Esophagus muscularis mucosa (tissue), 4 donors: ENCODE measurements at regions not wholly inside any gene's neighbourhood (a gene's known extent, or its start where the extent isn't known, plus 50 kb on each side); places are given as distances from the start of the nearest gene placed in this dataset.

ENCODE experiments used
- DNase-seq: peaks from one replicate; pipeline ENCODE4 v3.0.0-alpha.2; 2017; ENCODE audit errors: extremely low spot score
- H3K27ac ChIP-seq, 4 donors: fragments of 200-600 bp; sonication (generic); replicated peaks in 1 of 4; 1 replicate in 3 of 4; 2 replicates in 1 of 4; pipeline ENCODE4 v1.5.1; 2016 to 2019; ENCODE audit warnings: mild to moderate bottlenecking in 1 of 4
- H3K27me3 ChIP-seq, 4 donors: fragments of 200-600 bp; sonication (generic); one replicate each; pipeline versions ENCODE4 v1.5.1 to v1.6.0; 2016 to 2019
- H3K36me3 ChIP-seq, 4 donors: fragments of 200-600 bp; sonication (generic); one replicate each; pipeline ENCODE4 v1.5.1; 2016 to 2019
- H3K4me1 ChIP-seq, 4 donors: fragments of 200-600 bp; sonication (generic); one replicate each; pipeline ENCODE4 v1.5.1; 2016 to 2019
- H3K4me3 ChIP-seq, 4 donors: fragments of 200-600 bp; sonication (generic); 1 replicate in 2 of 4; 2 replicates in 2 of 4; pipeline ENCODE4 v1.5.1; 2016 to 2019; ENCODE audit warnings: mild to moderate bottlenecking in 4 of 4, moderate library complexity in 1 of 4
- H3K9me3 ChIP-seq, 4 donors: fragments of 200-600 bp; sonication (generic); 1 replicate in 3 of 4; 2 replicates in 1 of 4; pipeline ENCODE4 v1.5.1; 2016 to 2019
- EP300 ChIP-seq: sonication (generic); formaldehyde crosslinking; IDR thresholded peaks from one replicate; pipeline ENCODE4 v1.6.1; 2017; ENCODE audit warnings: antibody characterized with exemption
- POLR2A ChIP-seq: fragments of 450-650 bp; IDR thresholded peaks from one replicate; pipeline ENCODE4 v1.6.1; 2017; ENCODE audit warnings: antibody characterized with exemption, moderate library complexity, mild to moderate bottlenecking, low read depth
- POLR2AphosphoS5 ChIP-seq, 2 donors: sonication (generic); formaldehyde crosslinking; IDR thresholded peaks; one replicate each; pipeline ENCODE4 v1.6.1; 2017; ENCODE audit warnings: antibody characterized with exemption in 2 of 2
- WGBS: methylation state at CpG from one replicate; pipeline ENCODE4 v1.1.5; 2018; 5-methylcytosine and 5-hydroxymethylcytosine counted together
- intact Hi-C: fragments of 100-400 bp; cut with DNase I; formaldehyde crosslinking; loops from one replicate; pipeline ENCODE4 v1.15.1; 2023
- TF ChIP-seq, protein P1 (sequence below), 3 experiments: fragments of 200-600 bp in 2 of 3; fragments of 450-650 bp in 1 of 3; sonication (generic) in 2 of 3; IDR thresholded peaks; one replicate each; pipeline ENCODE4 v1.5.1; 2017 to 2019; ENCODE audit warnings: antibody characterized with exemption in 3 of 3, mild to moderate bottlenecking in 2 of 3, moderate library complexity in 1 of 3

GRCh38 chr3:161977063-161977462 is 480.5 kb downstream of the OTOL1 start:
- Histone ChIP-seq H3K27ac (no peak overlapping the region), H3K27me3 (no peaks in the 10 kb centered on the region), H3K36me3 (no peaks in the 10 kb centered on the region), H3K4me3 (no peak overlapping the region), H3K4me1 (no peaks in the 10 kb centered on the region), H3K9me3 (no peaks in the 10 kb centered on the region)
- TF ChIP-seq, protein P1, sequence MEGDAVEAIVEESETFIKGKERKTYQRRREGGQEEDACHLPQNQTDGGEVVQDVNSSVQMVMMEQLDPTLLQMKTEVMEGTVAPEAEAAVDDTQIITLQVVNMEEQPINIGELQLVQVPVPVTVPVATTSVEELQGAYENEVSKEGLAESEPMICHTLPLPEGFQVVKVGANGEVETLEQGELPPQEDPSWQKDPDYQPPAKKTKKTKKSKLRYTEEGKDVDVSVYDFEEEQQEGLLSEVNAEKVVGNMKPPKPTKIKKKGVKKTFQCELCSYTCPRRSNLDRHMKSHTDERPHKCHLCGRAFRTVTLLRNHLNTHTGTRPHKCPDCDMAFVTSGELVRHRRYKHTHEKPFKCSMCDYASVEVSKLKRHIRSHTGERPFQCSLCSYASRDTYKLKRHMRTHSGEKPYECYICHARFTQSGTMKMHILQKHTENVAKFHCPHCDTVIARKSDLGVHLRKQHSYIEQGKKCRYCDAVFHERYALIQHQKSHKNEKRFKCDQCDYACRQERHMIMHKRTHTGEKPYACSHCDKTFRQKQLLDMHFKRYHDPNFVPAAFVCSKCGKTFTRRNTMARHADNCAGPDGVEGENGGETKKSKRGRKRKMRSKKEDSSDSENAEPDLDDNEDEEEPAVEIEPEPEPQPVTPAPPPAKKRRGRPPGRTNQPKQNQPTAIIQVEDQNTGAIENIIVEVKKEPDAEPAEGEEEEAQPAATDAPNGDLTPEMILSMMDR (IDR thresholded peaks at IDR 0.05): no peak
- TF ChIP-seq POLR2A: no peak
- no peak for TF ChIP-seq EP300
- TF ChIP-seq POLR2AphosphoS5 (IDR thresholded peaks at IDR 0.05): no peak
- WGBS: 59% methylated on average over 1 of the region's 1 CpG
- no peak for DNase-seq
- intact Hi-C loops: no loop called here

GRCh38 chr3:161977850-161978249 is 481.2 kb downstream of the OTOL1 start:
- no peak for DNase-seq
- TF ChIP-seq POLR2AphosphoS5 (IDR thresholded peaks at IDR 0.05) (no peak), EP300 (no peak), POLR2A (no peak)
- TF ChIP-seq, protein P1 (IDR thresholded peaks at IDR 0.05): no peak
- Histone ChIP-seq H3K27me3 (no peaks in the 10 kb centered on the region), H3K27ac (no peak overlapping the region), H3K4me3 (no peak overlapping the region), H3K36me3 (no peaks in the 10 kb centered on the region), H3K9me3 (no peaks in the 10 kb centered on the region), H3K4me1 (no peaks in the 10 kb centered on the region)
- intact Hi-C loops: no loop called here
- WGBS: 83% methylated on average over 5 of the region's 9 CpGs

GRCh38 chr3:161987933-161988332 is 491.3 kb downstream of the OTOL1 start:
- Histone ChIP-seq H3K27ac (no peak overlapping the region), H3K36me3 (no peaks in the 10 kb centered on the region), H3K4me1 (no peaks in the 10 kb centered on the region), H3K4me3 (no peak overlapping the region), H3K27me3 (no peaks in the 10 kb centered on the region), H3K9me3 (no peaks in the 10 kb centered on the region)
- WGBS: 83% methylated on average over 1 of the region's 1 CpG
- intact Hi-C loops: no loop called here
- no peak for DNase-seq
- no peak for TF ChIP-seq POLR2AphosphoS5 (IDR thresholded peaks at IDR 0.05)
- TF ChIP-seq POLR2A: no peak
- TF ChIP-seq EP300: no peak
- TF ChIP-seq, protein P1 (IDR thresholded peaks at IDR 0.05): no peak

- 94% methylated on average over 1 of the region's 1 CpG for WGBS
- H3K4me1 ChIP-seq: no peaks in the 10 kb centered on the region
- intact Hi-C loops: no loop called here
- TF ChIP-seq EP300 (no peak), POLR2AphosphoS5 (IDR thresholded peaks at IDR 0.05) (no peak), POLR2A (no peak)
- TF ChIP-seq, protein P1 (IDR thresholded peaks at IDR 0.05): no peak
- H3K27ac ChIP-seq: no peak overlapping the region
- H3K27me3 ChIP-seq: no peaks in the 10 kb centered on the region
- H3K4me3 ChIP-seq: no peak overlapping the region
- no peaks in the 10 kb centered on the region for H3K9me3 ChIP-seq
- DNase-seq: no peak
- H3K36me3 ChIP-seq: no peaks in the 10 kb centered on the region
These were observed 492.4 kb downstream of the OTOL1 start for GRCh38 chr3:161989012-161989411.

GRCh38 chr3:161990036-161990435 is 493.4 kb downstream of the OTOL1 start:
- DNase-seq: no peak
- intact Hi-C loops: no loop called here
- no peaks in the 10 kb centered on the region for H3K4me1 ChIP-seq
- no peak overlapping the region for H3K4me3 ChIP-seq
- no peak overlapping the region for H3K27ac ChIP-seq
- H3K27me3 ChIP-seq: no peaks in the 10 kb centered on the region
- 95% methylated on average over 3 of the region's 3 CpGs for WGBS
- no peaks in the 10 kb centered on the region for H3K36me3 ChIP-seq
- no peaks in the 10 kb centered on the region for H3K9me3 ChIP-seq
- no peak for TF ChIP-seq POLR2A
- TF ChIP-seq, protein P1 (IDR thresholded peaks at IDR 0.05): no peak
- TF ChIP-seq POLR2AphosphoS5 (IDR thresholded peaks at IDR 0.05): no peak
- TF ChIP-seq EP300: no peak
